ENCODE measurements at regions not wholly inside any gene's neighbourhood (a gene's known extent, or its start where the extent isn't known, plus 50 kb on each side); places are given as distances from the start of the nearest gene placed in this dataset.

DNA sequence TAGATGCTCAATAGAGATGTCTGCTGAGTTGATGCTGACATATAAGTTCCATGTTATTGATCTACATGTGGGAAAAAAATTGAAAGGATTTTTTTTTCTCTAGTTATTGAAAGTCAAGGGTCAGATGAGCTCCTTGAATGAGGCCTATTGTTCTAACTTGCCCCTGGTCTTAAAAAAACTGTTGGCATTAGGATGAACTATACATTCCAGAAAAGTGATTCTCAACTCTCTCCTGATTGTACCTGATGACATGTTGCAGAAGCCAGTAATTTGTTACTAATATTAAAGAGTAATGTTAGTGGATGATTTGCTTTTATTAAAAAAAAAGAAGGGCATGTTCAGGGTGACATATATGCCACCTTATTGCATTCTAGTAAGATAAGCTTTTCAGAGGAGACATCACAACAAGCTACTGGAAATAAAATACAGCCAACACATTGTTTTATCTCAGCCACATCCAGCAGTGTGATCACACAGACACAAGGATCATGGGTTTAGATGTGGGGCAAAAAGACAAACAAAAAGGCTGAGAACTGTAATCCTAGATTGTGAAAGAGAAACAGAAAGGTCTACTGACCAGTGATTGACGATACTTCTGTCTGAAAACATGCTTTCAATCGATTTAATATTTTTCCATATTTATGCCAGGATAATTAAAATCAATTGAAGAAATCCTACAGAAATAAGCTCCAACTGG lies 1314.1 kb upstream of the C9orf72 start (continued):
- TF ChIP-seq NR4A1 (CRISPR knock-in tag; IDR thresholded peaks at IDR 0.05), result no peak
- no peak for TF ChIP-seq NR4A1 (tag; IDR thresholded peaks at IDR 0.05)
- TF ChIP-seq, protein P1, sequence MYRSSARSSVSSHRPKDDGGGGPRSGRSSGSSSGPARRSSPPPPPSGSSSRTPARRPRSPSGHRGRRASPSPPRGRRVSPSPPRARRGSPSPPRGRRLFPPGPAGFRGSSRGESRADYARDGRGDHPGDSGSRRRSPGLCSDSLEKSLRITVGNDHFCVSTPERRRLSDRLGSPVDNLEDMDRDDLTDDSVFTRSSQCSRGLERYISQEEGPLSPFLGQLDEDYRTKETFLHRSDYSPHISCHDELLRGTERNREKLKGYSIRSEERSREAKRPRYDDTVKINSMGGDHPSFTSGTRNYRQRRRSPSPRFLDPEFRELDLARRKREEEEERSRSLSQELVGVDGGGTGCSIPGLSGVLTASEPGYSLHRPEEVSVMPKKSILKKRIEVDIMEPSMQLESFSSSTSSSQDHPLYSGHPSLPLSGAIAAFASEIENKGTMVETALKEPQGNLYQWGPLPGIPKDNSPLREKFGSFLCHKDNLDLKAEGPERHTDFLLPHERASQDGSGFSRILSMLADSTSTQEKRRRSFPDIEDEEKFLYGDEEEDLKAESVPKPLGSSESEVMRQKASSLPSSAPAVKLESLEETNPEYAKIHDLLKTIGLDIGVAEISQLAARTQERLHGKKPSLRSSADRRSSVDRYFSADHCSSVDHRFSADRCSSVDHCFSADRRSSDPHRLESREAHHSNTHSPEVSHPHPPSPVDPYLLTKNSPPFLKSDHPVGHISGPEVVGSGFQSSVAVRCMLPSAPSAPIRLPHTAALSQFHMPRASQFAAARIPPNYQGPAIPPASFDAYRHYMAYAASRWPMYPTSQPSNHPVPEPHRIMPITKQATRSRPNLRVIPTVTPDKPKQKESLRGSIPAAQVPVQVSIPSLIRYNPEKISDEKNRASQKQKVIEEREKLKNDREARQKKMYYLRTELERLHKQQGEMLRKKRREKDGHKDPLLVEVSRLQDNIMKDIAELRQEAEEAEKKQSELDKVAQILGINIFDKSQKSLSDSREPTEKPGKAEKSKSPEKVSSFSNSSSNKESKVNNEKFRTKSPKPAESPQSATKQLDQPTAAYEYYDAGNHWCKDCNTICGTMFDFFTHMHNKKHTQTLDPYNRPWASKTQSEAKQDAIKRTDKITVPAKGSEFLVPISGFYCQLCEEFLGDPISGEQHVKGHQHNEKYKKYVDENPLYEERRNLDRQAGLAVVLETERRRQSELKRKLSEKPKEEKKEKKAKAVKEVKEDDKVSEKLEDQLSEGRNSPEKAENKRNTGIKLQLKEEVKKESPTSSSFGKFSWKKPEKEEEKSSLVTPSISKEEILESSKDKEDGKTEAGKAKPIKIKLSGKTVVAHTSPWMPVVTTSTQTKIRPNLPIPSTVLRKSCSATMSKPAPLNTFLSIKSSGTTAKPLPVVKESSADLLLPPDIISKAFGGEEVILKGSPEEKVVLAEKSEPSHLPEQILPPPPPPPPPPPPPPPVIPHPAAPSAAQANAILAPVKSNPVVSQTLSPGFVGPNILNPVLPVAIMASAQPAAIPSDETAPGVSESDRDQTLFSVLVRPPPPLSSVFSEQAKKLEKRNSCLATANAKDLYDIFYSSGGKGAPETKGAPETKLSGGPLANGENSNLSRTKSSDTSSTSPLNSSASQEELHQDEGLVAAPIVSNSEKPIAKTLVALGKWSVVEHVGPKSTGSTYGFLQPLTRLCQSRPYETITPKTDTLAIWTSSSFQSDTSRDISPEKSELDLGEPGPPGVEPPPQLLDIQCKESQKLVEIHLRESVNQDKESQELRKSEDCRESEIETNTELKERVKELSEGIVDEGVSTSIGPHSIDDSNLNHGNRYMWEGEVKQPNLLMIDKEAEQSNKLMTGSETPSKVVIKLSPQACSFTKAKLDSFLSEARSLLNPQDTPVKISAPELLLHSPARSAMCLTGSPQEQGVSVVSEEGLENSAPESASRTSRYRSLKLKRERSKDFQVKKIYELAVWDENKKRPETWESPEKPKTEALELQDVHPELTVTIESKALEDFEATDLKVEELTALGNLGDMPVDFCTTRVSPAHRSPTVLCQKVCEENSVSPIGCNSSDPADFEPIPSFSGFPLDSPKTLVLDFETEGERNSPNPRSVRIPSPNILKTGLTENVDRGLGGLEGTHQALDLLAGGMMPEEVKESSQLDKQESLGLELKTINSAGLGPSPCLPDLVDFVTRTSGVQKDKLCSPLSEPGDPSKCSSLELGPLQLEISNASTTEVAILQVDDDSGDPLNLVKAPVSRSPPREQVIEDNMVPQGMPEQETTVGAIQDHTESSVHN (IDR thresholded peaks at IDR 0.05; ENCODE audit: borderline replicate concordance in 1 of 2, low read depth in 1 of 2), result no peak
- TF ChIP-seq CBX8 (IDR thresholded peaks at IDR 0.05; ENCODE audit: borderline replicate concordance, extremely low read depth, low read depth, low read length, poor library complexity, severe bottlenecking), result no peak
- TF ChIP-seq ZNF75A (CRISPR knock-in tag; IDR thresholded peaks at IDR 0.05), result no peak

All from K562 (cell line).